ENCODE measurements at regions not wholly inside any gene's neighbourhood (a gene's known extent, or its start where the extent isn't known, plus 50 kb on each side); places are given as distances from the start of the nearest gene placed in this dataset.

DNA sequence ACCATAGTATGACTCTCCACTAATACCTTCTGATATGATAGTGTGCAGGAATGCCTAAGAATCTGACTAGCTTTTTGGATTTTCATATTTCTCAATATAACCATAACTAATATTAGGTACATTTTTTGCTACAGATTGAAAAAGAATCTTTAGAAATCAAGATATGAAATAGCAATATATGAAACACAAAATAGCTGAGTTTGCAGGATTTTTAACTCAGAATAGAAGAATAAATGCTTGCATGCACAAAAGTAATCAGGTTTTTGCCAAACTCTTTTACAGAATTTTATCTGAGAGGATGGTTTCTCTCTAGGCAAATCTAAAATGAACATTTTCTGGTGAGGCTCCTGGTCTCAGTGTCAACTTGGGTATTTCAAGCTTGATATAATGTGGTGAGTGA lies 402.6 kb downstream of the TMEM232 start:
- Mint-ChIP-seq H3K4me1 (ENCODE audit: low read depth) (no peaks in the 10 kb centered on the region), H3K9me3 (peaks cover 33% of the 10 kb centered on the region), H3K36me3 (ENCODE audit: low read depth) (no peaks in the 10 kb centered on the region), H3K4me3 (no peak overlapping the region), H3K27me3 (ENCODE audit: insufficient read depth) (no peaks in the 10 kb centered on the region), H3K27ac (no peak overlapping the region)
- no peak for DNase-seq
- no peak for TF ChIP-seq CTCF (IDR thresholded peaks at IDR 0.05)

- no peak overlapping the region for H3K27ac Mint-ChIP-seq
- no peaks in the 10 kb centered on the region for H3K4me1 Mint-ChIP-seq (ENCODE audit: low read depth)
- H3K27me3 Mint-ChIP-seq (ENCODE audit: insufficient read depth), result no peaks in the 10 kb centered on the region
- H3K36me3 Mint-ChIP-seq (ENCODE audit: low read depth), result no peaks in the 10 kb centered on the region
- no peak for DNase-seq
- no peak overlapping the region for H3K4me3 Mint-ChIP-seq
- TF ChIP-seq CTCF (IDR thresholded peaks at IDR 0.05), result no peak
- H3K9me3 Mint-ChIP-seq, result peaks cover 29% of the 10 kb centered on the region
These were observed 401.6 kb downstream of the TMEM232 start for GRCh38 chr5:110324876-110325275.

DNA sequence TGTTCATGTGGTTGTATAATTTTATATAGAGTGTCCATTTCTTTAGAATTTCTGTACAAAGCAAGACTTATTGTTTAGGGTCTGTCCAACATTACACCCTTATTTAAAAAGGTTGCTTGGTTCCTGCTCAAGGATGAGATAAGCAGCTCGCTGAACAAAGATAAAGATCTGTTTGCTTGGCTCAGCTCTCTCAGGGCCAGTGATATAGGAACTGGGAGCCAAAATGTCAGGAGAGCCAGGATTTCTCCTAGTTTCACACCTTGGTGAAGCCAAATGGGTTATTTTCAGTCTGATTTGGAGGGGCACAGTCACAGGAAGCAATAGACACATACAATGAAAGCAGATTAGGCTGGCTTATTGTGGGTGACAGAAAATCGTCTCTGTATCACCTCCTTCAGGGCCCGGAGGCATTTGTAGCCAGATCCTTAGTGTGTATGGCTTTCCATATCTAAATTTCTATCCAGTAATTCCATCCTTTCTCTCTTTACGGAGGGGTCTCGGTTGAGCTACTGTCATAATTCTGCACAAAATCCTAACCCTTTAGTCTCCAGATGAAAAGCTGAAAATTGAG lies 396.4 kb downstream of the TMEM232 start:
- H3K4me3 Mint-ChIP-seq, result no peak overlapping the region
- DNase-seq, result no peak
- peaks cover 26% of the 10 kb centered on the region for H3K9me3 Mint-ChIP-seq
- no peak overlapping the region for H3K27ac Mint-ChIP-seq
- no peaks in the 10 kb centered on the region for H3K36me3 Mint-ChIP-seq (ENCODE audit: low read depth)
- no peaks in the 10 kb centered on the region; the same call in 1 of the 2 replicates for H3K27me3 Mint-ChIP-seq (ENCODE audit: insufficient read depth)
- no peak for TF ChIP-seq CTCF (IDR thresholded peaks at IDR 0.05)
- no peaks in the 10 kb centered on the region for H3K4me1 Mint-ChIP-seq (ENCODE audit: low read depth)

DNA sequence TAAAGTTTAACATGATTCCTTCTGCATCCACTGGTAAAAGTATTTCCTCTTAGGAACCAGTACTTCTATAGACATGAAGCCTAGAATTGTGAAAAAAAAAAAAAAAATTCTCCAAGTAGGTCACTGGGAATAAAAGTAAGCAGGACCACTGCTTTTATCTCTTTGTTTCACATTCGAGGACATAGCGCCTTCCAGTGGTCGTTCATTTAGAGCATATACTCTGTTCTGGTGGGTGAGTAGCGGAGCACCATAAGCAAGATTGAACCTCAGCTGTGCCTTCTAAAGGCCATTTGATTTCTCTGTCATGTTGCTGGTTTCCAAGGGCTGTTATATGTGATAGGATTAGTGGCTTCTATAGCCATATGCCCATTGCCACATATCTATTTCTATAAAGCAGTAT lies 393.1 kb downstream of the TMEM232 start:
- no peak for DNase-seq
- peaks cover 34% of the 10 kb centered on the region for H3K9me3 Mint-ChIP-seq
- no peaks in the 10 kb centered on the region for H3K4me1 Mint-ChIP-seq (ENCODE audit: low read depth)

GRCh38 chr5:110335361-110336066 lies 391.0 kb downstream of the TMEM232 start:
- no peak overlapping the region for H3K4me3 Mint-ChIP-seq
- H3K9me3 Mint-ChIP-seq, result peaks cover 49% of the 10 kb centered on the region
- no peaks in the 10 kb centered on the region for H3K36me3 Mint-ChIP-seq (ENCODE audit: low read depth)
- no peak for DNase-seq
- no peak overlapping the region for H3K27ac Mint-ChIP-seq
- no peaks in the 10 kb centered on the region; the same call in 1 of the 2 replicates for H3K27me3 Mint-ChIP-seq (ENCODE audit: insufficient read depth)
- H3K4me1 Mint-ChIP-seq (ENCODE audit: low read depth), result no peaks in the 10 kb centered on the region
- TF ChIP-seq CTCF (IDR thresholded peaks at IDR 0.05), result no peak

More for the DNA sequence above, 393.1 kb downstream of the TMEM232 start:
- no peak overlapping the region for H3K4me3 Mint-ChIP-seq
- H3K27ac Mint-ChIP-seq, result no peak overlapping the region
- no peaks in the 10 kb centered on the region; the same call in 1 of the 2 replicates for H3K27me3 Mint-ChIP-seq (ENCODE audit: insufficient read depth)
- H3K36me3 Mint-ChIP-seq (ENCODE audit: low read depth), result no peaks in the 10 kb centered on the region
- TF ChIP-seq CTCF (IDR thresholded peaks at IDR 0.05), result no peak

All from HFFc6 (cell line).